Limb (tissue), 2 donors: ENCODE measurements at regions not wholly inside any gene's neighbourhood (a gene's known extent, or its start where the extent isn't known, plus 50 kb on each side); places are given as distances from the start of the nearest gene placed in this dataset.

Source experiments
- DNase-seq, 2 donors: peaks; one replicate each; pipeline ENCODE4 v3.0.0-alpha.2; 2016; ENCODE audit errors: extremely low spot score in 2 of 2

- DNase-seq = no peak
Measured at GRCh38 chr10:58932577-58933314, 243.7 kb upstream of the PHYHIPL start.

DNA sequence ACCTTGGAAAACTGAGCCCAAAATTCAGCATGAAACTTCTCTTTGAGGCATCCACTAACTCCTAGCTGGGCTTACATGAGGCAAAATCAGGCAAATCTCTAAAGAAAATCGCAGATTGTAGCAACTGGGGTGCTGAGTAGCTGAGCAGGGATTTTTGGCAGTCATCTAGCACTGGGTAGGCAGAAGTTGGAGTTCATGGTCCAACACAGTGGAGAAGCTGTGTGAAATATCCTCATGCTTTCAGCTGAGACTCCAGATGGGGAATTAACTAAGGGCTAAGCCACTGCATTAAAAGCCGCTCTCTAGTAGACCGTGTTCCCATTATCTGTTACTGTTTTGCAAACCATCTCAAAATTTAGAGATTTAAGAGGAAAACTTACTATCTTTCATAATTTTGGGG is 240.1 kb upstream of the PHYHIPL start:
- no peak for DNase-seq

DNA sequence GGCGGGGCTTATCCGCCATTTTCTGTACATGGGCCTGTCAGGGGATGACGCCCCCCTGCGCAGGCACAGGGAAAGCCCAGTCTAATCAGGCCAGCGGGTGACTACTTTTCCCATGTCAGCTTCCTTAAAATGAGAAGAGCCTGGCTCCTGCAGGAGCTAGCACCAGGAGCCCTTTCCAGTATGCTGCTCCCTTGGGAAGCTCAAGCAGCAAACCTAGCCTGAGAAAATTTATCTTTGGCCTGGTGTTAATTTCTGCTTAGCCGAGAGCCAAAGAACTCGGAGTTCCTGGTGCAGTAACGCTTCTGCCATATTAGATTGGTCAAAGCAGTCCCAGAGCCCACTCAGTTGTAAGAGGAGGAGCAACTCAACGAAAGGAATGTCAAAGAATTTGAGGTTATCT is 239.0 kb upstream of the PHYHIPL start:
- no peak for DNase-seq

DNA sequence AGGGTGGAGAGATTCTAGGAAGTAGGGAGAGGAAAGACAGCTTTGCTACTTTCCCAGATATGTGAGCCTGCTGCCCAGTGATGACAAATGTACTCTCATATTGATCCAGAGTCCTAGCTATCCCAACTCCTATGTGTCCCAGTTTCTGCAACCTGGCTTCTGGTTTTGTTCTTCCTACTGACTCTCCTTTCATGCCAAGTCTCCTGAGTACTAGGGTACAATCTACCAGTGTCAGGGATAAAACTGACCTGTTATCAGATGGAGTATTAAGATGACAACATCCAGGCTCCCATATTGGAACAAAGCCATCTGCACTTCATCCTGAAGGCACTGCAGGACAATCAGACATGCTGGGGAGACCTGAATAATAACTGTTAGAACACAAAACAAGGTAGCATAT is 233.7 kb upstream of the PHYHIPL start:
- DNase-seq = no peak

DNA sequence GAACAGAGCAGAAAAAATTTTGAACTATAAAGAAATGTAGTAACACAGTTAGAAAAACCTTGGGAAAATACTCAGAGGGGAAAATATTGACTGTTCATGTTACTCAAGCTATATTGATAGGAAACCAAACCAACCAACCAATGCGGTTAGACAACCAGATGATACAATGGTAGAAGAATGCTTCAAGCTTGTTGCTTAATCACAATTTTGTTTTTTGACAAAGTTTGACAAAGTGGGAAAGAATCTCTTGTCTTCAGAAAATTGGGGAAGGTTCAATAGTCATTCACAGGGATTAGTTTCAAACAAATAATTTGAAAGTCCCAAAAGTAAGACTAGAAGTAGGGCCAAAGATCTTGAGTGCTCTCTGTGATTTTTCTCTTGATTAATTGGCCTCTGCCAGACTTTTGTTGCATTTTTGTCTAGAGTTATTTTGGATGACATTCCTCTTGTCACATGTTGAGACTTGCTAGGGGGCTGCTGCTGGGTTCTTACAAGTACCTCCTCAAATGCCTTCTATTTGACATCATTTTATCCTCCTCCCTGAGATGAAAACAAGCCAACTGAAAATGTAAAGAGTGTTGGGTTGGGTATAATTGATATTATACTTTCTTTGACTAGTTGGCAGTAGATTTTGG is 233.1 kb upstream of the PHYHIPL start:
- DNase-seq = no peak

GRCh38 chr10:58943960-58944359 is 232.5 kb upstream of the PHYHIPL start:
- no peak for DNase-seq

DNA sequence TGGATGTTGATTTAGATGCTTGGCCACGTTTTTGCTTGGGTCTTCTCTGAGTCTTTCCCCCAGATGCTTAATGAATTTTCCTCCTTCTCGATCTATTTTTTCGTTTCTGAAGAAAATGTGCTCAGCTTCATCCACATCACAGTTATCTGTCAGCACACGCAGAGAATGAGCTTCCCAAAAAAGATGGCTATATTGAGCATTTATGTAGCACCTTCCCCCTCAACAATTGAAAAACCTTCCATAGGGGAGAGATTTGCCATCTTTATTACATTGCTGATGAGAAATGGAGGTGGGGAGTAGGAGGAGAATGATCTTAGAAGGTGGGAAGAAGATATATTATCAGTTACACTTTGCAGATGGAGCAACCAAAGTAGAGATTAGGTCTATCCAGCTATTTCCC is 228.1 kb upstream of the PHYHIPL start:
- no peak for DNase-seq

DNA sequence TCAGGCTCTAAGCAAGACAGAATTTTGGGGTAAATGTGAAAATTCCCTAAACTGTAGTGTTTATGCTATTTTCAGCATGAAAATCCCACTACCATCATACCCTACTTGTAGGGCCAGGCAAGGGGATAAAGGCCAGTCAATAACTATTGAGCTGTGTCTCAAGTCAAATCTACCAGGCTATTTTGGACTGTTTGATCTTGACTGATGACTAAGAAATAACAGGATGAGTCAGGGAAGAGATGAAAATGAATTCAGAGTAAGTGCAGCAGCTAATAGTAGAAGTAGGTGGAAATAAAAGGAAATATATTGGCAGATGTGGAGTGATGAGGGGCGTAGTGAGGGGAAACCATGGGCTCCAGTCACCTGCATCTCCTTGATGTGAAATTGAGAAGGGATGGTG is 225.8 kb upstream of the PHYHIPL start:
- no peak for DNase-seq

DNA sequence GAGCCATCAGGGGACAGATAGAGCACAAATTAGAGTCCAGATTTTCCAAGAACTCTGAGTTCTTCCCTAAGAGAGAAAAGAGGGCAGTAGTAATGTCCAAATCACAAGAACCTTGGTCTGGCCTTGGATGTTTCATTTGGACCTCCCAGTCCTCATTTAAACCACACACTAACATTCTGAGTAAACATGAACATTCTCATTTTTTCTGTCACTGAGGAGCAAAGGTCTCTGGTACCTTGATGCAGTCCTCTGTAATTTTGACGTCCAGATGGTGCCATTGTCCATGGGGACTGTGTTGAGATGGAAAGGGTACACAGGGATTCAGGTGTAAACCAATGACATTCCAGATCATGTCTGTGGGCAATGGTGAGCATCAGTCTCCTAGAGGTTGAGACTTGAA is 225.4 kb upstream of the PHYHIPL start:
- DNase-seq = no peak

DNA sequence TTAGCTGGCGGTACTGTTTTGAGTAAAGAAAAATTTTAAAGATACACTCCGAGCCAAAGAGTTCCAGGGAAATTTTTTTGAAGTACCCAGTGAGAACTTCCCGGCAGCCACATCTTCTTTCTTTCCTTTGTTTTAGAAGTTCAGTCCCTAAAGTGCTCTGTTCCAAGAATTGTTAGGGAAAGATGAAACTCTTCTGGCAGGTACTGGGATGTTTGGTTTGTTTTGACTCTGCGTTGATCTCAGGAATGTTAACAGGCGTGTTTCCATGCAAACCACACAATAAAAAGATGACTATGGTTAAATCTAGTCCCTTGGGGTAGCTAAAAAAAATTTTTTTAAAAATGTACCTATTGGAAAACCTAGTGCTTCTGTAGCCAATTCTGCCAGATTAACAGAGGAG is 224.7 kb upstream of the PHYHIPL start:
- peak in 1 of 2 donors; percentile 84 for DNase-seq

GRCh38 chr10:58952162-58952601 is 224.3 kb upstream of the PHYHIPL start:
- peak in 1 of 2 donors; percentile 70 for DNase-seq

- peak; percentile 70 to 72 for DNase-seq
Measured at GRCh38 chr10:58952747-58953466, 223.5 kb upstream of the PHYHIPL start.

DNA sequence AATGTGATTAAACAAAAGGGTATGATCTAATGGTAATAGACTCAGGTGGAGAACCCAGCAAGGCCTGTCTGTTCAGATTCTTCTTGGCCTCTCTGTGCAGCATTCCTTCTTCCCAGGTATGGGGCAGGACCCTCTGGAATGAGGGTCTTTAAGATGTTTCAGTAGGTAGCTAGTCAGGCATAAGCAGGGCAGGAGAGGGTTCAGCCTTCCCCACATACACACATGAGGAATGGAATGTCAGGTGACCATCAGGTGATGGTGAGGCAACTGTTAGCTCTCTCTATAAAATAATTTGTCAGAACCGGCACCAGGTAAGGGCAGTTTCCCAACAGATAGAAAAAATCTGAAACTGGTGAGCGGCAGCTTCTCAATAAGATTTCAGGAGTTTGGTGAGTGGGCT is 222.3 kb upstream of the PHYHIPL start:
- DNase-seq = no peak

GRCh38 chr10:58955615-58956014 is 220.8 kb upstream of the PHYHIPL start:
- no peak for DNase-seq

DNA sequence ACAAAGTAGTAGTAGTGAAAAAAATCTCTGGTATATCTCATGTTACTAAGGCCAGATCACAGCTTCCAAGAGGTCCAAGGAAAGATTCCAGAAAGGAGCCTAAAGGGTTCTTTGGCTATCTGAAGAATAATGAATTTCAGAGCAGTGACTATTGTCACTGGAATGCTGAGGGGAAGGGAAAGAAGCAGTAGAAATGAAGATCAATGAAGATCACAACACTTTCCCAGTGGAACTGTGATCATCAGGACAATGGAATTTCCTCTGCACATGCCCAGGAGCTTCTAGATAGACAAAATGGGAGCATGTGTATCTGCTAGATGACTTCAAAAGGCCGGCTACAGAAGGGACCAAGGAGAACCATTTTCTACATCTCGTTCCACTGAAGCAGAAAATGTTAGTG is 219.5 kb upstream of the PHYHIPL start:
- no peak for DNase-seq

GRCh38 chr10:58957517-58957916 is 218.9 kb upstream of the PHYHIPL start:
- no peak for DNase-seq

DNA sequence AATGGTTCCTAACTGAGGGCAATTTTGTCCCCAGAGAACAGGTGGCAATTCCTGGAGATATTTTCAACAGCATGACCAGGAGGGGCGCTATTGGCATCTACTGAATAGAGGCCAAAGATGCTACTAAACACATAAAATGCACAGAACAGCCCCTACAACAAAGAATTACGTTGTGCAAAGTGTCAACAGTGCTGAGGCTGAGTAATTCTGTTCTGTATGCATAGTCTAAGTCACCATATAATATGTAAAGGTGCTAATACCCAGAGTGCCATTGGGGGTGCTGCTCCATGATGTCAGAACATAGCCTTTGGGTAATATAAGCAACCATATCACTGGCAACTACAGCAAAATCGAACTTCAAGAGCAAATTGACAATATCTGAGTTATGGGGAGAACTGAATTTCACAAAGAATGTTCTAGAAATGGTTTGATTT is 213.3 kb upstream of the PHYHIPL start:
- no peak for DNase-seq

- DNase-seq = peak; percentile 35 to 66
Measured at GRCh38 chr10:58963723-58964124, 212.7 kb upstream of the PHYHIPL start.

DNA sequence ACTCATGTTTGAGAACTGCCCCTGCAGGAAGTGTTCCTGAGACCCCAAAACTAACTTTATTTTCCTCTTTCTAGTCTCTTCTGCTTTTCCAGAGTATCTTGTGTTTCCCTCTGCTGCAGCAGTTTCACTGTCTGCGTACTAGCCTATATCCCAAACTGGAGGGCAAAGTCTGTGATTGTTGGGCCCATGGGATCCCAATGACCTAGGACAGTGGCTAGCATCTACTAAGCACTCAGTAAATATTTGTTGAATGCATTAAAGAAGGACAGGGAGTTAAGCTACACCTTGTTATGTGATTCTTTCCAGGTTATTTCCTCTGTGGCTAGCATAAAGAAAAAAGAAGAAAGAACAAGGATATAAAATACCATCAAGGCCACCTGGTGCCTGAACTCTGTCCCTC is 210.6 kb upstream of the PHYHIPL start:
- no peak for DNase-seq

- peak in 1 of 2 donors; percentile 58 for DNase-seq
Measured at GRCh38 chr10:58967551-58968388, 208.7 kb upstream of the PHYHIPL start.

- no peak for DNase-seq
Measured at GRCh38 chr10:58968389-58968755, 208.1 kb upstream of the PHYHIPL start.

GRCh38 chr10:58969576-58969975 is 206.9 kb upstream of the PHYHIPL start:
- no peak for DNase-seq
